GM12865 (cell line): ENCODE measurements at regions not wholly inside any gene's neighbourhood (a gene's known extent, or its start where the extent isn't known, plus 50 kb on each side); places are given as distances from the start of the nearest gene placed in this dataset.

Source experiments
- DNase-seq: peaks from one replicate; pipeline ENCODE4 v3.0.0; 2010; ENCODE audit warnings: low read depth
- H3K4me3 ChIP-seq: 2 replicates; pipeline ENCODE4 v1.5.1; 2011; ENCODE audit warnings: mild to moderate bottlenecking, low read depth, low read length, control low read depth
- CTCF ChIP-seq: IDR thresholded peaks from 2 replicates; pipeline ENCODE4 v1.5.1; 2011; ENCODE audit warnings: low read length, control low read depth, low read depth, inconsistent platforms; ENCODE audit not compliant: insufficient read depth; ENCODE audit errors: missing control alignments

DNA sequence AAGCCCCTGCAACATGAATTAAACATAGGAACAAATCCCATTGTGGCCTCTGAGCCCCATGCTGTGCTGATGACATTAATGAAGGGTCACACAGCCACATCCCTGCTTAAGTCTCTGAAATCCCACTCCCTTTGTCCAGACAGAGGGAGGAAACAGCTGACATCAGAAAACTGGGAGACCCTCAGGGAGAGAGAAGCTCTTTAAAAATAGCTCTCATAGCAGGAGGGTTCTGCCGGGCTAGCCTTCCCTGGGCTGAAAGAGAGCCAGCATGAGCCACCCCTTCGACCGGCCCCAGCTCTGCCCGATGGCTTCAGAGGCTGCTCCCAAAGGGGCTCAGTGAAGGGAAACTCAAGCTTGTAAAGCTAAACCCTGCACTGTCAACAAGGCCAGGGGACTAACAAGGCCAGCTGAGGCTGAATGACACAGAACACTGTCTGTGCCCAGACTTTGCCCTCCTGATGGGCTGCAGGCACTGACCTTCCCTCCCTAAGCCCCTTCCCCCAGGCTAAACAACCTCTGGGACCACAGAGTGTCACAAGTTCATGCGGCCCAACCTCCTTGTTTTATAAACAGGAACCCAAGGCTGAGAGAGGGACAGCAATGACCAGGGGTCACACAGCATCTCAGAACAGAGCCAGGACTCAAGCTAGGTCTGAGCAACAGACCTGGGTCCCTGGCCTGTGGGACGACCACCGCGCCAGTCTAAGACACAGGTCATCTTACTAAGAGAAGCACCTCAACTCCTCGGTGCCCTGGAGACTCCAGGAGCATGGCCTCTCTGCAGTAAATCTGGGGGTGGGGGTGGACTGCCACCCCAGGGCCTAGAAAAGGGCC is 163.8 kb downstream of the CHST1 start:
- H3K4me3 ChIP-seq, result no peak overlapping the region
- no peak for DNase-seq
- TF ChIP-seq CTCF, result no peak

GRCh38 chr11:45500451-45500850 is 165.0 kb downstream of the CHST1 start:
- no peak for TF ChIP-seq CTCF
- DNase-seq, result no peak

DNA sequence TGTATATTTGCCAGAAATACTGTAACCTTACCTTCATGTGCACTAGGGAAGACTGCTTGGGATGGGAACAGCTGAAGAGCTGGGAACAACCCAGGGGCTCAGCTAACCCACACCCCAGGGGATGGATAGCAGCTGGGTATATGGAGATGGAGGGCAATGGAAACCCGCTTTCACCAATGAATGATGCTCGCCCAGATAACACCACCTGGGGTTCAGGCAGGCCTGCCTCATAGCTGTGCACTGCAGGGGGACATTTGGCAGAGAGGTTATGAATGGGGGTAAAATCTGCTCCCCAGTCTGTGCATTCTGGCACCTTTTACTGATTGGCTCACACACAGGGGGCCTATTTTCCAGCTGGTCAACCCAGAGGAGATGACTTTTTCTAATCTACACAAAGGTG is 170.7 kb downstream of the CHST1 start:
- DNase-seq, result no peak
- TF ChIP-seq CTCF, result no peak
- no peak overlapping the region for H3K4me3 ChIP-seq

More at GRCh38 chr11:45500451-45500850, 165.0 kb downstream of the CHST1 start:
- no peak overlapping the region for H3K4me3 ChIP-seq

GRCh38 chr11:45489281-45489905 is 176.0 kb downstream of the CHST1 start:
- H3K4me3 ChIP-seq, result no peak overlapping the region
- TF ChIP-seq CTCF, result no peak
- no peak for DNase-seq

GRCh38 chr11:45486461-45486860 is 179.0 kb downstream of the CHST1 start:
- DNase-seq, result no peak
- no peak for TF ChIP-seq CTCF

DNA sequence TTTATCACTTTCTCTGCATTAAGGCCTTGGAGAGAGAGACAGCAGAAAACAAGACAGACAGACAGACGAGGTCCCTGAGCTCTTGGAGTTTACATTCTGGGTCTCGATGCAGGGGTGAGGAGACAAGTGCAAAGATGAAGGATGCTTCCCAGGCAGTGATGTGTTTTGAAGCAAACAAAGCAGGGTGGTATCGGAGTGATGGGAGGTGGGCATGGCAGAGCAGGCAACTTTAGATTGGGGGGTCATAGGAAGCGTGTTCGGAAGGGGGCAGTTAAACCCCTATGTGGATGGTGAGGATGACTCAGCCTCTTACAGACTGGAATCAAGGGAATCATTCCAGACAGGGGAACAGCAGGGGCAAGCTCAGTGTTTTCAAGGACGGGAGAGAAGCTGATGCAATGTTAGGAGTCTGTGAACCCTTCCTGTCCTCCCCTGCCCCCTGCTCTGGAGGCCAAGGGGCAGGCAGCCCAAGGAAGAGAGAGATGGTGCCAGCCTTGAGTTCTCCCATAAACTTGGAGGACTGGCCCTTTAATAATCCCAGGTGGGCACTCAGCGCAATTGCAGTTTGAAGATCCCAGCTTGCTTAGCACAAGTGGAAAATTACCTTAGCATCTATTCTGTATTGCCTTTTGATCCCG is 180.2 kb downstream of the CHST1 start:
- no peak overlapping the region for H3K4me3 ChIP-seq
- TF ChIP-seq CTCF, result no peak
- no peak for DNase-seq

More at GRCh38 chr11:45486461-45486860, 179.0 kb downstream of the CHST1 start:
- H3K4me3 ChIP-seq, result no peak overlapping the region
